OCI-LY7 (cell line): ENCODE measurements at regions not wholly inside any gene's neighbourhood (a gene's known extent, or its start where the extent isn't known, plus 50 kb on each side); places are given as distances from the start of the nearest gene placed in this dataset.

ENCODE experiments used
- CTCF ChIP-seq: fragments of 200-600 bp; sonication (generic); conservative IDR thresholded peaks from 2 replicates; pipeline ENCODE4 v1.5.1; 2014; ENCODE audit warnings: mild to moderate bottlenecking, antibody characterized with exemption, low read length, moderate library complexity, mixed read lengths
- EZH2phosphoT487 ChIP-seq: fragments of 200-600 bp; sonication (generic); IDR thresholded peaks from 2 replicates; pipeline ENCODE4 v1.6.1; 2018; ENCODE audit warnings: low read depth, borderline replicate concordance, mild to moderate bottlenecking, mixed run types, antibody characterized with exemption, low read length, moderate library complexity, mixed read lengths

DNA sequence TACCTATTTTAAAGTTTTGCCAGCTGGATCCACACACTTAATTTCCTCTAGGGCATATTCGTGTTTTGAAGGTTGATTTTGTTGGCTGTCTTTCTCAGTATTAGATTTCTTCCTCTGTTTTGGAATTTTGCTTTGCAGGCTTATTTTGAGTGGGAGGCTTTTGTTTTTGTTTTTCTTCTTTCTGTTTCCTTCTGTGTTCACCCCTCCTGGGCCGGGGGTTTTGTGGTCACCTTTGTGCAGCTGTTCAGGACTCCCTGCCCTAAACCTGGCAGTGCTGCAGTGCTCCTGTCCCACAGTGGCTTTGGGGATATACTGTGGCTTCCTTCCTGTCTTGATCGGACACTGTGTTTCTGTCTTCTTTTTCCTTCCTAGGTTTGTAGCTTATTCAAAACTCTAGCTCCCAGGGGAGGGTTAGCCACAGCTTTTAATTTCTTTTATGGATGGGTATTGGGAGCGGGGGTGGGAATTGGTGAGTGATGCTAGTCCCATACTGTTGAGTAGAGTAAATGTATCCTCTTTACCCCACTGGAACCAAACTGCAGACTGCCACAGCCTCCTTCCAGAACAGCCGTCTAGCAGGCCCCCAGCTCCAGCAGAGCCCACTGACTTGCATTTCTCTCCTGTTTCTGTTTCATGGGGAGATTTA lies 228.7 kb upstream of the FZD8 start:
- TF ChIP-seq CTCF: no peak
- no peak for TF ChIP-seq EZH2phosphoT487
